ENCODE measurements at regions not wholly inside any gene's neighbourhood (a gene's known extent, or its start where the extent isn't known, plus 50 kb on each side); places are given as distances from the start of the nearest gene placed in this dataset.

DNA sequence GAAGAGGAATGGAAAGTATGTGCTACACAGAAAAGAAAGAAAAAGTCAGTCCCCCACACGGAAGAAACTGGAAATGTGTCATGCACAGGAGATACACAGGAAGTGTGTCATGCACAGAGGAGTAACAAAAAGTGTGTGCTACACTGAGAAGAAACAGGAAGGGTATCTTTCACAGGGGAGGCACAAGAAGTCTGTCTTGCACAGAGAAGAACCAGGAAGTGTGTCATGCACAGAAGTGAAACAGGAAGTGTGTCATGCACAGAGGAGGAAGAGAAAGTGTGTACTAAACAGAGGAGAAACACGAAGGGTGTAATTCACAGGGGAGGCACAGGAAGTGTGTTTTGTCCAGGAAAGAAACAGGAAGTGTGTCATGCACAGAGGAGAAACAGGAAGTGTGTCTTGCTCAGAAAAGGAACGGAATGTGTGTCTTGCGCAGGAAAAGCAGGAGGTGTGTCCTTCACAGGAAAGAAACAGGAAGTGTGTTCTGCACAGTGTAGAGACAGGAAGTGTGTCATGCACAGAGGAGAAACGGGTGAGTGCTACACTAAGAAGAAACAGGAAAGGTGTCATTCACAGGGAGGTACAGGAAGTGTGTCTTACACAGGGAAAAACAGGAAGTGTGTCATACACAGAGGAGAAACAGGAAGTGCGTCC, 527.2 kb upstream of the PRKX start:
- TF ChIP-seq, protein P1, sequence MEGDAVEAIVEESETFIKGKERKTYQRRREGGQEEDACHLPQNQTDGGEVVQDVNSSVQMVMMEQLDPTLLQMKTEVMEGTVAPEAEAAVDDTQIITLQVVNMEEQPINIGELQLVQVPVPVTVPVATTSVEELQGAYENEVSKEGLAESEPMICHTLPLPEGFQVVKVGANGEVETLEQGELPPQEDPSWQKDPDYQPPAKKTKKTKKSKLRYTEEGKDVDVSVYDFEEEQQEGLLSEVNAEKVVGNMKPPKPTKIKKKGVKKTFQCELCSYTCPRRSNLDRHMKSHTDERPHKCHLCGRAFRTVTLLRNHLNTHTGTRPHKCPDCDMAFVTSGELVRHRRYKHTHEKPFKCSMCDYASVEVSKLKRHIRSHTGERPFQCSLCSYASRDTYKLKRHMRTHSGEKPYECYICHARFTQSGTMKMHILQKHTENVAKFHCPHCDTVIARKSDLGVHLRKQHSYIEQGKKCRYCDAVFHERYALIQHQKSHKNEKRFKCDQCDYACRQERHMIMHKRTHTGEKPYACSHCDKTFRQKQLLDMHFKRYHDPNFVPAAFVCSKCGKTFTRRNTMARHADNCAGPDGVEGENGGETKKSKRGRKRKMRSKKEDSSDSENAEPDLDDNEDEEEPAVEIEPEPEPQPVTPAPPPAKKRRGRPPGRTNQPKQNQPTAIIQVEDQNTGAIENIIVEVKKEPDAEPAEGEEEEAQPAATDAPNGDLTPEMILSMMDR (conservative IDR thresholded peaks at IDR 0.05; ENCODE audit: low read length): no peak
- no peak for TF ChIP-seq EZH2phosphoT487 (IDR thresholded peaks at IDR 0.05; ENCODE audit: borderline replicate concordance)

Data from Loucy (cell line).